ENCODE measurements at regions not wholly inside any gene's neighbourhood (a gene's known extent, or its start where the extent isn't known, plus 50 kb on each side); places are given as distances from the start of the nearest gene placed in this dataset.

DNA sequence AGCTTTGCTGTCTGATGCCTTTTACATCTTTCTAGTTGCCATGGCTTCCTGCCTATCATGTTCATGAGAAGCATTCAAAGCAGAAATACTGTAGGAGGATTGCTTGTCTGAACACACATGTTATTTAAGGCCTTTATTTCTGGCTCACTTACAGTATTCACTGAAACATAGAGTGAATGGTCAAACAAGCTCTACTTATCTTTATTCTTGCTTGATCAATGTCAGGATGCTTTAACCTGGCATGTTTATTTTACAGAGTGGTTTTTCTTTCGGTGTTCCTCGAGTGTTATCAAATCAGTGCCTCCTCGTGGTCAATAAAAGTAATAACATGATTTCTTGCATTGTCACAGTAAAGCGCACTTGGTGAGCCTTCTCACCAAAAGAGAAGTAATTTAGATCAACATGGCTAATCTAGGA lies 73.5 kb upstream of the PCDH17 start:
- Mint-ChIP-seq H3K4me3 (no peak overlapping the region), H3K36me3 (ENCODE audit: low read depth) (no peaks in the 10 kb centered on the region), H3K9me3 (peaks cover 5% of the 10 kb centered on the region), H3K4me1 (no peaks in the 10 kb centered on the region), H3K27ac (no peak overlapping the region), H3K27me3 (ENCODE audit: insufficient read depth) (no peaks in the 10 kb centered on the region)
- Histone ChIP-seq H3K4me3 (ENCODE audit: low read length) (no peak overlapping the region), H3K9me3 (ENCODE audit: control insufficient read depth, low read length) (no peaks in the 10 kb centered on the region), H3K27me3 (ENCODE audit: control insufficient read depth, insufficient read depth, low read length, poor library complexity, severe bottlenecking) (no peaks in the 10 kb centered on the region), H3K4me1 (ENCODE audit: control insufficient read depth, insufficient read depth, low read length) (no peaks in the 10 kb centered on the region), H3K36me3 (ENCODE audit: control insufficient read depth, insufficient read depth, low read length) (no peaks in the 10 kb centered on the region), H3K9ac (ENCODE audit: extremely low read depth, low read length, poor library complexity, severe bottlenecking) (no peak overlapping the region), H3K27ac (ENCODE audit: low read depth, low read length) (no peak overlapping the region)
- no peak for DNase-seq
- TF ChIP-seq, protein P1, sequence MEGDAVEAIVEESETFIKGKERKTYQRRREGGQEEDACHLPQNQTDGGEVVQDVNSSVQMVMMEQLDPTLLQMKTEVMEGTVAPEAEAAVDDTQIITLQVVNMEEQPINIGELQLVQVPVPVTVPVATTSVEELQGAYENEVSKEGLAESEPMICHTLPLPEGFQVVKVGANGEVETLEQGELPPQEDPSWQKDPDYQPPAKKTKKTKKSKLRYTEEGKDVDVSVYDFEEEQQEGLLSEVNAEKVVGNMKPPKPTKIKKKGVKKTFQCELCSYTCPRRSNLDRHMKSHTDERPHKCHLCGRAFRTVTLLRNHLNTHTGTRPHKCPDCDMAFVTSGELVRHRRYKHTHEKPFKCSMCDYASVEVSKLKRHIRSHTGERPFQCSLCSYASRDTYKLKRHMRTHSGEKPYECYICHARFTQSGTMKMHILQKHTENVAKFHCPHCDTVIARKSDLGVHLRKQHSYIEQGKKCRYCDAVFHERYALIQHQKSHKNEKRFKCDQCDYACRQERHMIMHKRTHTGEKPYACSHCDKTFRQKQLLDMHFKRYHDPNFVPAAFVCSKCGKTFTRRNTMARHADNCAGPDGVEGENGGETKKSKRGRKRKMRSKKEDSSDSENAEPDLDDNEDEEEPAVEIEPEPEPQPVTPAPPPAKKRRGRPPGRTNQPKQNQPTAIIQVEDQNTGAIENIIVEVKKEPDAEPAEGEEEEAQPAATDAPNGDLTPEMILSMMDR (conservative IDR thresholded peaks at IDR 0.05): peak; percentile 73
- WGBS, 2 experiments (ENCODE audit: insufficient coverage in 1 of 2, insufficient read length in 1 of 2): 21 to 40% methylated on average over 3 to 4 of the region's 4 CpGs

DNA sequence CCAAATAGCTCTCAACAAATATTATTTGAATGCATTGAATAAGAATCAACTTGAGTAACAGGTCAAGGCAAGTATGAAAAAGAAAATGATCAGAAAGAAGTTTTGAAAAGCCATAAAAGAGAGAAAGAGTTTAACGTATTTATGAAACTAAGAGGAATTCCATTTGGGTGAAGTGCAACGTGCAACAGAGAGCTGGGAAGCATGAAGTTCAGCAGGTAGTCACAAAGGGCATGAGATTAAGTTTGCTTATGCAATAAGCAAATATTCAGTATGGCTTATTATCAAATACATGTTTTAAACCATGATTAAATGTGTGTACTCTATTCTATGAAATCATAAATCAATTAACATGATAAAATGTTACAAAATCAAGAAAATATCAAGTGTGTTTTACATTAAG lies 62.7 kb upstream of the PCDH17 start:
- H3K4me3 Mint-ChIP-seq: no peak overlapping the region
- H3K27me3 Mint-ChIP-seq (ENCODE audit: insufficient read depth): no peaks in the 10 kb centered on the region
- Histone ChIP-seq H3K27ac (ENCODE audit: low read depth, low read length) (no peak overlapping the region), H3K4me3 (ENCODE audit: low read length) (no peak overlapping the region), H3K27me3 (ENCODE audit: control insufficient read depth, insufficient read depth, low read length, poor library complexity, severe bottlenecking) (no peaks in the 10 kb centered on the region), H3K9me3 (ENCODE audit: control insufficient read depth, low read length) (no peaks in the 10 kb centered on the region), H3K36me3 (ENCODE audit: control insufficient read depth, insufficient read depth, low read length) (no peaks in the 10 kb centered on the region), H3K9ac (ENCODE audit: extremely low read depth, low read length, poor library complexity, severe bottlenecking) (no peak overlapping the region), H3K4me1 (ENCODE audit: control insufficient read depth, insufficient read depth, low read length) (no peaks in the 10 kb centered on the region)
- no peaks in the 10 kb centered on the region for H3K36me3 Mint-ChIP-seq (ENCODE audit: low read depth)
- TF ChIP-seq, protein P1 (conservative IDR thresholded peaks at IDR 0.05): no peak
- H3K9me3 Mint-ChIP-seq: no peaks in the 10 kb centered on the region
- H3K4me1 Mint-ChIP-seq: no peaks in the 10 kb centered on the region
- H3K27ac Mint-ChIP-seq: no peak overlapping the region
- DNase-seq: no peak
- WGBS, 2 experiments (ENCODE audit: insufficient coverage in 1 of 2, insufficient read length in 1 of 2): 98 to 100% methylated on average over 1 to 2 of the region's 2 CpGs

DNA sequence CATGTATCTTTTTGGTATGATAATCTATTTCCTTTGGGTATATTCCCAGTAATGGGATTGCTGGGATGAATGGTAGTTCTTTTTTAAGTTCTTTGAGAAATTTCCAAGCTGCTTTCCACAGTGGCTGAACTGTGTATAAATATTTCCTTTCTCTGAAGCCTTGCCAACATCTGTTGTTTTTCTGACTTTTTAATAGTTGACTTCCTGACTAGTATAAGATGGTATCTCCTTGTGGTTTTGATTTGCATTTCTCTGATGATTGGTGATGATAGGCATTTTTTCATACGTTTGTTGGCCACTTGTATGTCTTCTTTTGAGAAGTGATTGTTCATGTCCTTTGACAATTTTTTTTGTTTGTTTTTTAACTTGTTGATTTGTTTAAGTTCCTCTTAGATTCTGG lies 61.6 kb upstream of the PCDH17 start:
- 86 to 90% methylated on average over 1 of the region's 1 CpG for WGBS, 2 experiments (ENCODE audit: insufficient coverage in 1 of 2, insufficient read length in 1 of 2)
- H3K4me3 ChIP-seq (ENCODE audit: low read length): no peak overlapping the region
- no peaks in the 10 kb centered on the region for H3K27me3 Mint-ChIP-seq (ENCODE audit: insufficient read depth)
- H3K27ac Mint-ChIP-seq: no peak overlapping the region
- no peak overlapping the region for H3K27ac ChIP-seq (ENCODE audit: low read depth, low read length)
- TF ChIP-seq, protein P1 (conservative IDR thresholded peaks at IDR 0.05): no peak
- H3K27me3 ChIP-seq (ENCODE audit: control insufficient read depth, insufficient read depth, low read length, poor library complexity, severe bottlenecking): no peaks in the 10 kb centered on the region
- no peak for DNase-seq
- H3K9me3 Mint-ChIP-seq: no peaks in the 10 kb centered on the region
- no peaks in the 10 kb centered on the region for H3K36me3 ChIP-seq (ENCODE audit: control insufficient read depth, insufficient read depth, low read length)
- H3K4me3 Mint-ChIP-seq: no peak overlapping the region
- no peaks in the 10 kb centered on the region for H3K4me1 Mint-ChIP-seq
- no peaks in the 10 kb centered on the region for H3K9me3 ChIP-seq (ENCODE audit: control insufficient read depth, low read length)
- no peak overlapping the region for H3K9ac ChIP-seq (ENCODE audit: extremely low read depth, low read length, poor library complexity, severe bottlenecking)
- H3K36me3 Mint-ChIP-seq (ENCODE audit: low read depth): no peaks in the 10 kb centered on the region
- H3K4me1 ChIP-seq (ENCODE audit: control insufficient read depth, insufficient read depth, low read length): no peaks in the 10 kb centered on the region

All from endodermal cell (in vitro differentiated cells).